ENCODE measurements at regions not wholly inside any gene's neighbourhood (a gene's known extent, or its start where the extent isn't known, plus 50 kb on each side); places are given as distances from the start of the nearest gene placed in this dataset.
"Not testable (repeated sequence)": the region's sequence is repeated elsewhere in the genome, so short reads cannot be mapped to it uniquely, and the experiment has no call there.

DNA sequence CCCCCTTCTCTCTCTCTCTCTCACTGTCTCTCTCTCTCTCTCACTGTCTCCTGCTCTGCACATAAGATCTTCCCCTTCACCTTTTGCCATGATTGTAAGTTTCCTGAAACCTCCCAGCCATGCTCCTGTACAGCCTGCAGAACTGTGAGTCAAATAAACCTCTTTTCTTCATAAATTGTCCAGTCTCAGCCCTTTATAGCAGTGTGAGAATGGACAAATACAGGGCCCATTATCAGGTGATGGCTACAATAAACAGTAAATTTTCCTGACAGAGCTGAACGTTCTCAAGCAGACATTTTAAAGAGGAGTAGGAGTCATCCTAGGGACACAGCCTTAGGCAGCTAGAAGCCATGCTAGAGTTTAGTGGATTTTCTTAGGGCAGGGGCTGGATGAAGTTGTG is 1679.7 kb upstream of the B3GALT2 start:
- Histone ChIP-seq H3K4me3 (ENCODE audit: low read length) (no peak overlapping the region), H3K4me2 (ENCODE audit: low read length) (no peak overlapping the region), H3K9ac (ENCODE audit: low read depth, low read length) (no peak overlapping the region), H3K9me3 (replicated peaks; ENCODE audit: low read length) (peaks cover 12% of the 10 kb centered on the region), H3K27me3 (ENCODE audit: control insufficient read depth, insufficient read depth, low read length) (no peaks in the 10 kb centered on the region), H3K4me1 (ENCODE audit: control insufficient read depth, insufficient read depth, low read length) (no peaks in the 10 kb centered on the region), H3K36me3 (ENCODE audit: insufficient read depth, low read length) (no peaks in the 10 kb centered on the region)

DNA sequence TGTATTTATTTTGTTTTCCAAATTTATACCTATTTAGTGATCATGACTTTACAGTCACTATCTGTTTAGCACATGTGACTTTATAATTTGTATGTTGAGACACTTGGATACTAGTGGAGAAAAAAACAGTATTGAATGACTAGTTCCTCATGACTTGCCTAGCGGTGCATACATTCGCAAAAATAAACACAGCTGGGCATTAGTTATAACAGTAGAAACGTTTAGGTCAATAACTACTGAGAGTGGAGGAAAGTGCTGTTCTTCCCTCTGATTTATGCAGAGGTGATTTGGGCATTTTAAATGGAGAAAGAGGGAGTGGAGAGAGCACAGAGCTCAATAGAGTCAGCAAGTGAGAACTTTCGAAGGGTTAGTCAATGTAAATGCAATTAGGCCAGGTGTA is 1679.0 kb upstream of the B3GALT2 start:
- no peaks in the 10 kb centered on the region for H3K27me3 ChIP-seq (ENCODE audit: control insufficient read depth, insufficient read depth, low read length)
- H3K9ac ChIP-seq (ENCODE audit: low read depth, low read length), result no peak overlapping the region
- H3K4me1 ChIP-seq (ENCODE audit: control insufficient read depth, insufficient read depth, low read length), result no peaks in the 10 kb centered on the region
- no peak overlapping the region for H3K4me3 ChIP-seq (ENCODE audit: low read length)
- no peak overlapping the region for H3K4me2 ChIP-seq (ENCODE audit: low read length)
- no peaks in the 10 kb centered on the region for H3K36me3 ChIP-seq (ENCODE audit: insufficient read depth, low read length)
- H3K9me3 ChIP-seq (replicated peaks; ENCODE audit: low read length), result peaks cover 12% of the 10 kb centered on the region

DNA sequence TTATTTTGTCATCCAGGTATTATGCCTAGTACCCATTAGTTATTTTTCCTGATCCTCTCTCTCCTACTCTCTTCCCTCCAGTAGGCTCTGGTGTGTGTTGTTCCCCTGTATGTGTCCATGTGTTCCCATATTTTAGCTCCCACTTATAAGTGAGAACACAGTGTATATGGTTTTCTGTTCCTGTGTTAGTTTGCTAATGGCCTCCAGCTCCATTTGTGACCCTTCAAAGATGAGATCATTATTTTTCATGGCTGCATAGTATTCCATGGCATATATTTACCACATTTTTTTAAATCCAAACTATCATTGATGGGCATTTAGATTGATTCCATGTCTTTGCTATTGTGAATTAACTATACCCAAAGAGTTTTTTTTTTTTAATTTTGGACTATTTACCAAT is 1675.7 kb upstream of the B3GALT2 start:
- H3K4me1 ChIP-seq (ENCODE audit: control insufficient read depth, insufficient read depth, low read length), result no peaks in the 10 kb centered on the region
- no peak overlapping the region for H3K4me3 ChIP-seq (ENCODE audit: low read length)
- H3K9me3 ChIP-seq (replicated peaks; ENCODE audit: low read length), result peaks cover 12% of the 10 kb centered on the region
- no peaks in the 10 kb centered on the region for H3K36me3 ChIP-seq (ENCODE audit: insufficient read depth, low read length)
- no peak overlapping the region for H3K4me2 ChIP-seq (ENCODE audit: low read length)
- no peak overlapping the region for H3K9ac ChIP-seq (ENCODE audit: low read depth, low read length)
- H3K27me3 ChIP-seq (ENCODE audit: control insufficient read depth, insufficient read depth, low read length), result no peaks in the 10 kb centered on the region

DNA sequence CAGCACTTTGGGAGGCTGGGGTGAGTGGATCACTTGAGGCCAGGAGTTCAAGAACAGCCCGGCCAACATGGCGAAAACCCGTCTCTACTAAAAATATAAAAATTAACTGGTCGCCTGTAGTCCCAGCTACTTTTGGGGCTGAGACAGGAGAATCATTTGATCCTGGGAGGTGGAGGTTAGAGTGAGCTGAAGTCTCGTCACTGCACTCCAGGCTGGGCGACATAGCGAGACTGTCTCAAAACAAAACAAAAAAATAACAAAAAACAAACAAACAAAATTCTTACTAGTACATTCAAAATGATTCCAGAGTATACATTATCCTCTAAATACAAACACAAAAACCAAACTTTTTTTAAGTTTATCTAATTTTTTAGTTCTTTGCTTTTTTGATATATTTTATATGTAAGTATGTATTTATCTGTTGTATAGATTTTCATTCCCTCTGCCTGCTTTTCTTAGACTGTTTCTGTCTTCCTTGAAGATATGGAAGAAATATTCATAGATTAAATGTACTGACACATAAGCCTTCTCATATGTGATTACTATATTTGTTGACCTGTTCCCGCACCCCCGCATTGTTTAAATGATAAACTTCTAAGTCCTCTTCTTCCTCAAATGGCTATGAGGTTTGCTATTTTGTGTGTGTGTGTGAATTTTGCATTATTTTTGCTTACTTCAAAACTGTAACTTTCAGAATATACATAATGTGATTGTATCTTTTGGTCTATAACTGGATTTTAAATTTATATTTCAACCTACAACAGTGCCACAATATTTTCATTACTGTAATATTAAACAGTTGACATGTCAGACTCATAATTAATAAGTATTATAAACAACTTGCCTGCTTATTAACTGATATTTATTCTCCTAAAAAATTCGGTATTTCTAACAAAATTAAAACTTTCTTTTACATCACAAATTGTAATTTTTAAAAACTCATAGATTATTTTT is 1674.1 kb upstream of the B3GALT2 start:
- Histone ChIP-seq H3K4me2 (ENCODE audit: low read length) (no peak overlapping the region), H3K4me1 (ENCODE audit: control insufficient read depth, insufficient read depth, low read length) (no peaks in the 10 kb centered on the region), H3K9me3 (replicated peaks; ENCODE audit: low read length) (peaks cover 3% of the 10 kb centered on the region), H3K27me3 (ENCODE audit: control insufficient read depth, insufficient read depth, low read length) (no peaks in the 10 kb centered on the region), H3K36me3 (ENCODE audit: insufficient read depth, low read length) (no peaks in the 10 kb centered on the region), H3K9ac (ENCODE audit: low read depth, low read length) (no peak overlapping the region), H3K4me3 (ENCODE audit: low read length) (no peak overlapping the region)

DNA sequence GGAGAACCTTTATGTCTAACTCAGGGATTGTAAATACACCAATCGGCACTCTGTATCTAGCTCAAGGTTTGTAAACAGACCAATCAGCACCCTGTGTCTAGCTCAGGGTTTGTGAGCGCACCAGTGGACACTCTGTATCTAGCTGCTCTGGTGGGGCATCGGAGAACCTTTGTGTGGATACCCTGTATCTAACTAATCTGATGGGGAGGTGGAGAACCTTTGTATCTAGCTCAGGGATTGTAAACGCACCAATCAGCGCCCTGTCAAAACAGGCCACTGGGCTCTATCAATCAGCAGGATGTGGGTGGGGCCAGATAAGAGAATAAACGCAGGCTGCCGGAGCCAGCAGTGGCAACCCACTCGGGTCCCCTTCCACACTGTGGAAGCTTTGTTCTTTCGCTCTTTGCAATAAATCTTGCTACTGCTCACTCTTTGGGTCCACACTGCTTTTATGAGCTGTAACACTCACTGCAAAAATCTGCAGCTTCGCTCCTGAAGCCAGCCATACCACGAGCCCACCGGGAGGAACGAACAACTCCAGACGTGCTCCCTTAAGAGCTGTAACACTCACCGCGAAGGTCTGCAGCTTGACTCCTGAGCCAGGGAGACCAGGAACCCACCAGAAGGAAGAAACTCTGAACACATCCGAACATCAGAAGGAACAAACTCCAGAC is 1673.2 kb upstream of the B3GALT2 start:
- H3K36me3 ChIP-seq (ENCODE audit: insufficient read depth, low read length); H3K9ac ChIP-seq (ENCODE audit: low read depth, low read length); H3K27me3 ChIP-seq (ENCODE audit: control insufficient read depth, insufficient read depth, low read length); H3K9me3 ChIP-seq (replicated peaks; ENCODE audit: low read length); H3K4me2 ChIP-seq (ENCODE audit: low read length); H3K4me1 ChIP-seq (ENCODE audit: control insufficient read depth, insufficient read depth, low read length); H3K4me3 ChIP-seq (ENCODE audit: low read length): not testable (repeated sequence)

DNA sequence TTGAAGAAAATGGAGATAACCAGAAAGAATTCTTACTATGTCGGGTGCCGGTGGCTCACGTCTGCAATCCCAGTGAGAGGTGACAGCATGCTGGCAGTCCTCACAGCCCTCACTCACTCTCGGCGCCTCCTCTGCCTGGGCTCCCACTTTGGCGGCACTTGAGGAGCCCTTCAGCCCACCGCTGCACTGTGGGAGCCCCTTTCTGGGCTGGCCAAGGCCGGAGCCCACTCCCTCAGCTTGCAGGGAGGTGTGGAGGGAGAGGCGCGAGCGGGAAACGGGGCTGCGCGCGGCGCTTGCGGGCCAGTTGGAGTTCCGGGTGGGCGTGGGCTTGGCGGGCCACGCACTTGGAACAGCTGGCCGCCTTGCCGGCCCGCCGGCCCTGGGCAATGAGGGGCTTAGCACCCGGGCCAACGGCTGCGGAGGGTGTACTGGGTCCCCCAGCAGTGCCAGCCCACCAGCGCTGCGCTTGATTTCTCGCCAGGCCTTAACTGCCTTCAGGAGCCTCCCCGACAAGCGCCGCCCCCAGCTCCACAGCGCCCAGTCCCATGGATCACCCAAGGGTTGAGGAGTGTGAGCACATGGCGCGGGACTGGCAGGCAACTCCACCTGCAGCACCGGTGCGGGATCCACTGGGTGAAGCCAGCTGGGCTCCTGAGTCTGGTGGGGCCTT is 1672.5 kb upstream of the B3GALT2 start:
- H3K27me3 ChIP-seq (ENCODE audit: control insufficient read depth, insufficient read depth, low read length); H3K36me3 ChIP-seq (ENCODE audit: insufficient read depth, low read length); H3K9ac ChIP-seq (ENCODE audit: low read depth, low read length); H3K4me2 ChIP-seq (ENCODE audit: low read length); H3K9me3 ChIP-seq (replicated peaks; ENCODE audit: low read length); H3K4me1 ChIP-seq (ENCODE audit: control insufficient read depth, insufficient read depth, low read length); H3K4me3 ChIP-seq (ENCODE audit: low read length): not testable (repeated sequence)

DNA sequence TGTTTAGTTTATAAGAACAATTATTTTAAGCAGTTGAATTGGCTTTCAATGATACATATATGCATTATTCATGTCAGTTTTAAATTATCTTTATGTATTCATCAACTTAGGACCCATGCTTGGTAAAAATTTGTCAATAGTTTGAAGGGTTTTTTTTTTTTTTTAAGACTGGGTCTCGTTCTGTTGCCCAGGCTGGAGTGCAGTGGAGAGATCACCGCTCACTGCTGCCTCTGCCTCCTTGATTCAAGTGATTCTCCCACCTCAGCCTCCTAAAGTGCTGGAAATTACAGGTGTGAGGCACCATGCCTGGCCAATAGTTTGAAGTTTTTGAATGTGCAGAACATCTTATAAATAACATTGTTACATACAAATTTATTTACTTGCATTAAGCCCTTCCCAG is 1671.0 kb upstream of the B3GALT2 start:
- no peaks in the 10 kb centered on the region for H3K36me3 ChIP-seq (ENCODE audit: insufficient read depth, low read length)
- no peaks in the 10 kb centered on the region for H3K4me1 ChIP-seq (ENCODE audit: control insufficient read depth, insufficient read depth, low read length)
- no peaks in the 10 kb centered on the region for H3K27me3 ChIP-seq (ENCODE audit: control insufficient read depth, insufficient read depth, low read length)
- no peak overlapping the region for H3K4me2 ChIP-seq (ENCODE audit: low read length)
- H3K9me3 ChIP-seq (replicated peaks; ENCODE audit: low read length), result peaks cover 3% of the 10 kb centered on the region
- H3K9ac ChIP-seq (ENCODE audit: low read depth, low read length), result no peak overlapping the region
- no peak overlapping the region for H3K4me3 ChIP-seq (ENCODE audit: low read length)

DNA sequence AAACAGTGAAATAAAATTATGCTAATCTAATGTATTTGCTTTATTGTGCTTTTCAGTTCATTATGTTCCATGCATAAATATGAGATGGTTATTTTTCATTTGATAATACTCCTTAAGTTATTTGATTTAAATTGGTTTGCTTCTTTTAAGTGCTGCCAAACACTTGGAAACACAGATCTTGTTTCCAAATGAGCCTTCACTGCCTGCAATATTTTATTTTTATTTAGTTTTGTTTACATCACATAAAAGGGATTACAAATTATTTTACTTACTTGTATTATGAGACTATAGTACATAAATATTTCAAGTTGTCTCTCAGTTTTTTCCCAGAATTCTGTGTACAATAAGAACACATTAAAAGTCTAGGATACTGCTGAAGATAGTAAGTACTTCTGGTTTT is 1662.4 kb upstream of the B3GALT2 start:
- Histone ChIP-seq H3K4me1 (ENCODE audit: control insufficient read depth, insufficient read depth, low read length) (no peaks in the 10 kb centered on the region), H3K9ac (ENCODE audit: low read depth, low read length) (no peak overlapping the region), H3K4me2 (ENCODE audit: low read length) (no peak overlapping the region), H3K27me3 (ENCODE audit: control insufficient read depth, insufficient read depth, low read length) (no peaks in the 10 kb centered on the region), H3K9me3 (replicated peaks; ENCODE audit: low read length) (peaks cover 4% of the 10 kb centered on the region), H3K36me3 (ENCODE audit: insufficient read depth, low read length) (no peaks in the 10 kb centered on the region), H3K4me3 (ENCODE audit: low read length) (no peak overlapping the region)

DNA sequence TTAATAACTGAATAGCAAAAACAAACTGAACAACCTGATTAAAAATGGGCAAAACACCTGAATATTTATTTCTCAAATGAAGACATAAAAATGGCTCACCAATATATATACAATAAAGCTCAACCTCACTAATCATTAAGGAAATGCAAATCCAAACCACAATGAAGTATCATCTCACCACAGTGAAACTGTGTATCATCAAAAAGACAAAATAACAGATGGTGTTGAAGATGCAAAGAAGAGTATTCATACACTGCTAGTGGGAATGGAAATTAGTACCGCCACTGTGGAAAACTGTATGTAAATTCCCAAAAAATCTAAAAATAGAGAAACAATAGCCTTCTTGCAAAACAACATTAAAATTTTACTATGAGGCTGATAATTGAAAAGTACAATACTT is 1660.1 kb upstream of the B3GALT2 start:
- H3K27me3 ChIP-seq (ENCODE audit: control insufficient read depth, insufficient read depth, low read length), result no peaks in the 10 kb centered on the region
- no peak overlapping the region for H3K9ac ChIP-seq (ENCODE audit: low read depth, low read length)
- no peak overlapping the region for H3K4me3 ChIP-seq (ENCODE audit: low read length)
- no peaks in the 10 kb centered on the region for H3K4me1 ChIP-seq (ENCODE audit: control insufficient read depth, insufficient read depth, low read length)
- H3K9me3 ChIP-seq (replicated peaks; ENCODE audit: low read length), result peaks cover 10% of the 10 kb centered on the region
- H3K4me2 ChIP-seq (ENCODE audit: low read length), result no peak overlapping the region
- H3K36me3 ChIP-seq (ENCODE audit: insufficient read depth, low read length), result no peaks in the 10 kb centered on the region

DNA sequence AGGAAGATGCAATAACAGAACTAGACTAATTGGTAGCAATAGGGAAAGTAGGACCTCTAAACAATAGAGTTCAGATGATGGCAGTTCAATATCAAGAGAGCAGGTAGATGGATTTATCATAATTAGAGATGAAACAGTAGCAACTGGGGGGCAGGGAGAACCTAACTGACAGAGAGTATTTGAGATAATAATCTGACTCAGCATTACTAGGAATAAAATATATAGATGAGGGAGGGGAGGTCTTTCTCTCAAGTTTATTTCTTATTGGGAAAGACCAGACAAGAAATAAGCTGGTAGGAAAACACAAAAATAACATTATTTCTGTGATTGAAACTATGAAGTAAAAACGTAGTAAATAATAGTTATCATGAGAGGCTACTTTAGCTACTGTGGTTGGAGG is 1656.7 kb upstream of the B3GALT2 start:
- H3K36me3 ChIP-seq (ENCODE audit: insufficient read depth, low read length), result no peaks in the 10 kb centered on the region

DNA sequence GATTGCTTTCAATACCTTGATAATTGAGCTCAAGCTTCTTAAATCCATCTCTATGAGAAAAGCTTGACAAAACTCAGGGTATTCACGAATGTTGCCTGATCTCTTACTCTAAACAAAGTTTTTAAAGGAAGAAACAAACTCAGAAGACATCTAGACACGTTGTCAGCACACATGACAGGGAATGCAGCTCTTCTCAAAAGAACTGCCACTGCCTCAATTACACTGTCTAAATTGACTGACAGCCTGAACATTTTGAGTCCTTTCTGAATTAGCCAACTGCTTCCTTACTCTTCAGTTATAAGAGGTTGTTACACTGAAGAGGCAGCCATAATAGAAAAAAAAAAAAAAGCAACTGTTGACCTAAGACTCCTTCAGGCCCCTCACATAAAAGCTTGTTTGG is 1646.7 kb upstream of the B3GALT2 start:
- Histone ChIP-seq H3K9ac (ENCODE audit: low read depth, low read length) (no peak overlapping the region), H3K4me2 (ENCODE audit: low read length) (no peak overlapping the region), H3K36me3 (ENCODE audit: insufficient read depth, low read length) (no peaks in the 10 kb centered on the region), H3K27me3 (ENCODE audit: control insufficient read depth, insufficient read depth, low read length) (no peaks in the 10 kb centered on the region), H3K4me3 (ENCODE audit: low read length) (no peak overlapping the region), H3K4me1 (ENCODE audit: control insufficient read depth, insufficient read depth, low read length) (no peaks in the 10 kb centered on the region), H3K9me3 (replicated peaks; ENCODE audit: low read length) (no peaks in the 10 kb centered on the region)

More for the DNA sequence above, 1656.7 kb upstream of the B3GALT2 start:
- H3K9ac ChIP-seq (ENCODE audit: low read depth, low read length), result no peak overlapping the region
- no peak overlapping the region for H3K4me3 ChIP-seq (ENCODE audit: low read length)
- no peaks in the 10 kb centered on the region for H3K4me1 ChIP-seq (ENCODE audit: control insufficient read depth, insufficient read depth, low read length)
- H3K4me2 ChIP-seq (ENCODE audit: low read length), result no peak overlapping the region
- no peaks in the 10 kb centered on the region for H3K27me3 ChIP-seq (ENCODE audit: control insufficient read depth, insufficient read depth, low read length)
- H3K9me3 ChIP-seq (replicated peaks; ENCODE audit: low read length), result peaks cover 10% of the 10 kb centered on the region

Measured in skeletal muscle satellite cell (primary cell).